CD4-positive, alpha-beta T cell treated with Interleukin-2 at 100 ng/mL for 4 hours (primary cell): ENCODE measurements at regions not wholly inside any gene's neighbourhood (a gene's known extent, or its start where the extent isn't known, plus 50 kb on each side); places are given as distances from the start of the nearest gene placed in this dataset.
"Not testable (repeated sequence)": the region's sequence is repeated elsewhere in the genome, so short reads cannot be mapped to it uniquely, and the experiment has no call there.

Experiments
- DNase-seq: peaks from one replicate; pipeline ENCODE4 v3.0.0-alpha.2; 2020; ENCODE audit warnings: low spot score

GRCh38 chr1:14403961-14404645 is 194.4 kb upstream of the KAZN start:
- no peak for DNase-seq

- DNase-seq = no peak
Observed at GRCh38 chr1:14404862-14405301, 193.6 kb upstream of the KAZN start.

DNA sequence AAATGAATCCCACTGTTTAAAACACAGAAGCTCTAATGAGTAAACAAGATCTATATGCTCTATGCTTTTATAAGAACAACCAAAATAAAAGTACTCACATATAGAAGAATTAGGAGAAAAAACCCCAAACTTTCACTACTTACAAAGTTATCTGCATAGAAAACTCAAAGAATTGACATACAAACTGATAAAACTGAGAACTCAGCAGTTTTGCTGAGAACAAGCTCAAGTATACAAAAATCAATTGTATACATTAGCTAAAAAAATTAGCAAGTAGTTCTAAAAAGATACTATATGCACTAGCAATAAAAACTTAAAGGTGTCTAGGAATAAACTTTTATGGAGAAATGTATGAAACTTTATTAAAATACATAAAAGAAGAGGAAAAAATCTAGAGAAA is 186.2 kb upstream of the KAZN start:
- no peak for DNase-seq

DNA sequence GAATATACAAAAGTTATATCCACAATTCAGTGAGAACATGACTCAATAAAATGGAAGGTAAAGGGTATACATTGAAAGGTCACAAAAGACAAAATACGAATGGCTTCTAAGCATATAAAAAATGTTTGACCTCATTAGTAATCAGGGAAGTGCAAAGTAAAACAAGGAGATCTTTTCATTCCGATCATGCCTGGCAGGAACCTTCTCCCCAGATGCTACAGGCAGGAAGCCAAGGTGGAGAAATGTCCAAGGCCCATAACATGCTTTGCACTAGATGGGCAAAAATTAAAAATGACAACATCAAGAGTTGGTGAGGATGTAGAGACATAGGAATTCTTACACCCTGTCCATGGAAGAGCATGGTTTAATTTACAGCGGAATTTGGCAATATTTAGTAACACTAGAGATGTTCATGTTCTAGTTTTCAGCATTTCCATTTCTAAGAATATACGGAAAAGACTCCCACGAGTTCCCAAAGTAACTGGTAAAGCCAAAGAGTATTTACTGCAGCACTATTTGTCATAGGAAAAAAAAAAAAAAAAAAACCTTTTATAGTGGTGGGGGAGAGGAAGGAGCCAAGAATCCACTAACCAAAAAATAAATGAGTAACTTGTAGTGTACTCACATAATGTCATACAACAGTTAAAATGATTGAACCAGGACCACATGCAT is 184.5 kb upstream of the KAZN start:
- DNase-seq = no peak

- DNase-seq = no peak
Observed at GRCh38 chr1:14415396-14415795, 183.1 kb upstream of the KAZN start.

DNA sequence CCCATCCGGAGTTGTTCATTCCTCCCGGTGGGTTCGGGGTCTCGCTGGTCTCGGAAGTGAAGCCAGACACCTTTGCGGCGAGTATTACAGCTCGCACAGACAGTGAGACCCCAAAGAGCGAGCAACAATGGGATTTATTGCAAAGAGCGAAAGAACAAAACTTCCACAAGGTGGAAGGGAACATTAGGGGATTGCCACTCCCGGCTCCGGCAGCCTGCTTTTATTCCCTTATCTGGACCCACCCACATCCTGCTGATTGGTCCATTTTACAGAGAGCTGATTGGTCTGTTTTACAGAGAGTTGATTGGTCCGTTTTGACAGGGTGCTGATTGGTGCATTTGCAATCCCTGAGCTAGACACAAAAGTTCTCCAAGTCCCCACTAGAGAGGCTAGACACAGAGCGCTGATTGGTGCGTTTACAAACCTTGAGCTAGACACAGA is 178.7 kb upstream of the KAZN start:
- DNase-seq = not testable (repeated sequence)

DNA sequence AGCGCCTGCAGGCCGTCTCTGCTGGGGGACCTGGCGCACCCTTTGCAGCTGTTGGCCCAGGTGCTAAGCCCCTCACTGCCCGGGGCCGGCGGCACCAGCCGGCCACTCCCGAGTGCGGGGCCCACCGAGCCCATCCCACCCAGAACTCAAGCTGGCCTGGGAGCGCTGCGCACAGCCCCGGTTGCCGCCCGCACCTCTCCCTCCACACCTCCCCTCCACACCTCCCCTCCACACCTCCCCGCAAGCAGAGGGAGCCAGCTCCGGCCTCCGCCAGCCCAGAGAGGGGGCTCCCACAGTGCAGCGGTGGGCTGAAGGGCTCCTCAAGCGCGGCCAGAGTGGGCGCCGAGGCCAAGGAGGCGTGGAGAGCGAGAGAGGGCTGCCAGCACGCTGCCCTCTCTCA is 177.8 kb upstream of the KAZN start:
- no peak for DNase-seq

GRCh38 chr1:14421295-14421976 is 177.0 kb upstream of the KAZN start:
- no peak for DNase-seq

DNA sequence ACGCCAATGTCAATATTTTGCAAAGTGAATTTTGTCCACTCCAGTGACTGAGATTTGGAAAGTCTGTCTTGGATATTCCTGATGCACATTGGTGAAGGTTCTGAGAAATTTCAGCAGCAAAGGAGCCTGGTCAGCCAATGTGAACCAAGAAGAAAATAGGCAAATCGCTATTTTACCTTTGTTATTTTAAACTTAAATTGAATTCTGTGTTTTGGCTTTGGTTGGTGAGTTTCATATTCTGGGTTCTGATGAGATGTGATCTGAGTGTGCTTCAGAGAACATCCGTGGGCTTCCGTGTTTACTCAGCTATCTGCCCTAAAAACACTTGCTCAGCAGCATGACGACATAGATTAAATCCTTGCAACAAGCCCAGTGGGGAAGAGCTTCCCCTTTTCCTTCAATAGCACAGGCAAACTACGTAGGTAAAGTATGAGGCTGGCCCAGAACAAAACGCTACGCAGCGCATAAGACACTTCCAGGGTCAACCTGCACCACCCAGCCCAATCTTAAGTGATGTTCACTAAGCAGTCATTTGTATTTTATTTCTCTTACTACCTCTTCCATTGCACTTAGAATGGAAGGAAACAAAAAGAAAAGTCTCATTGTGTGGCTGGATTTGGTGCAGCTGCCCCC is 176.4 kb upstream of the KAZN start:
- DNase-seq = no peak

DNA sequence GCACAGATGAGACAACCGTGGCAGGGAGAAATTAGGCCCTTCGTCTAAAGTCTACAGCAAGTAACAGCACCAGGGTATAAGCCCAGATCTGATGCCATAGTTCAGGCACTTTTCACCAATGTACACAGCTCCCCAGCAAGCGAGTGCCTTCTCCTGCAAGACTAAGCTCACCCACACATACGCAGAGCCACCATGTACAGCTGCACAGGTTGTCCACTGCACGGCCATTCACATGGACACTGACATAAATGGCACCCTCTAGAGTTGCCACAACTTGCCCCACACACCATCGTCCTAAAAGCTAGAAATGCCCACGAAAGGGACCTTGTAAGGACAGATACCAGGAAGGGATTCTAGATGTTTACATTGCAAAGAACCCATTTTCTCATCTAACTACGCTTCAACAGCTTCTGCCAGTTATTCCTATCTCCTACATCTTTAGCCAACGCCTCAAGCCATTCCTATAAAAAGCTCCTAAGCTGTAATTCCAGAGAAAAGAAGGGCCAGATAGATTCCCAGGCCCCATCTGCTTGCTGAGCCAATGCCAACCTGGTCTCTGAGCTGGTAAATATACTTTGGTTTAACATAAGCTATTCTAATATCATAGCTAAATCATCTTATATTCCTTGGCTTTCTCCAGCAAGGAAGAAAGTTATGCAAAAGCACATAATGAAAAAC is 174.0 kb upstream of the KAZN start:
- DNase-seq = no peak

GRCh38 chr1:14426854-14427253 is 171.6 kb upstream of the KAZN start:
- no peak for DNase-seq

DNA sequence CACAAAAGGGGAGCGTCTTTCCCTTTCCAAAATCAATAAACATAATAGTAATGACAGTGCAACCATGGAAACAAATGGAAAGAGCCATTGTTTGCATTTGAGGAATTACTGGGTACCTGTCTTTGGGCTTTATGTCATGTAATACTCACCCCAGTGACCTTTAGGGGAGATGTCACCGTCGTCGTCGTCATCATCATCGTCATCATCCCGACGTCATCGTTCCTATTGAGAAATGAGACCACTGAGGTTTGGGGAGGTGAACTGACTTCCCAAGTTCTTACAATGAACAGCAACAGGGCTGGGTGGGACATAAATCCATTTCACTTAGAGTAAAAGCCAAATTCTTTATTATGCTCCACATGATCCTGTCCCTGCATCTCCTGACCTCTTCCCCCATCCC is 168.9 kb upstream of the KAZN start:
- DNase-seq = no peak

GRCh38 chr1:14432728-14433127 is 165.8 kb upstream of the KAZN start:
- not testable (repeated sequence) for DNase-seq

DNA sequence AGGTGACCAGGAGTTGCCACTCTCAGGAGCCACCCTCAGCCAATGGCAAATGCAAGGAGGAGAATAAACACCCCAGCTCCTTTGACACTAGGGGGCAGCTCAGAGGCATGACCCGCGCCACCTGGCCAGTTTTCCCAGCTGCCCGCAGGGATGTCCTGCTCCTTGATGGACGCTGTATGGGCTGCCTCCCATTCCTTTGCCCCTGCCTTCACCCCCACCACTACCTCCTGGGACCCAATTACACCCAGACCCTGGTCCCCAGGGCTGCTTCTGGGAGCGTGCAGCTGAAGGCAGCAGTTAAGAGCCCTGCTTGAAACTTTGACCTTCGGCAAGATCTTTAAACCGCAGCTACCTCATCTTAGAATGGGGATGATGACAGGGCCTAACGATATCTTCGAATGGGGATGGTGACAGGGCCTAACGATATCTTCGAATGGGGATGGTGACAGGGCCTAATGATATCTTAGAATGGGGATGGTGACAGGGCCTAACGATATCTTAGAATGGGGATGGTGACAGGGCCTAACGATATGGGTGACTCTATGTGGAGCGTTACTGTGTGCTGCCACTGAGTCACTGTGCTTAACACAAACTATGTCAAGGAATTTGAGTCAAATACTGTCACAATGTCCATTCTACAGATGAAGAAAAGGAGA is 163.0 kb upstream of the KAZN start:
- DNase-seq = no peak

GRCh38 chr1:14437417-14437918 is 161.0 kb upstream of the KAZN start:
- no peak for DNase-seq

DNA sequence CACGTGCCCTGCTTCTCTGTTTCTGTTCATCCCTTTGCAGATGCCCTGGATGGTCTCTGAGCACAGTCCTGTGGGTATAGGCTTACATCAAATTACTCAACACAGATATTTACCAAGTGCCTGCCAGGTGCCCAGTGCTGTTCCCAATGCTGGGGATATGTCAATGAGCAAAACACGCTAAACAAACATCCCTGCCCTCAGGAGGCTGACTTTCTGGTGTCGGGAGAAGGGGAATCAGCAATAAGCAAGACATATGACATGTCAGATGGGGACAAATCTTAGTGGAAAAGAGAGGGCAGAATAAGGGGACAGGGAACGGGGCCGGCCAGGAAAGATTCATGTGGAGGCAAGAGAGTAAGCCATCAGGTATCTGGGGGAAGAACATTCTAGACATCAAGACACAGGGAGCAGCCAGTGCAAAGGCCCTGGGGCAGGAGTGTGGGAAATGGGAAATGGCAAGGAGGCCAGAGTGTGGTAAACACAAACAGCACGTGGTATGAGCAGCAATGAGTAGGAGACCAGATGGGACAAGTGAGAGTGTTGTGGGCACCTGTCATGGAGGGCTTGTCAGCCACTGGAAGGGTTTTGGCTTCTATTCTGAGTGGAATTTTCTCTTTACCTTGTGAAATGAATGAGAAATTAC is 160.2 kb upstream of the KAZN start:
- DNase-seq = no peak

DNA sequence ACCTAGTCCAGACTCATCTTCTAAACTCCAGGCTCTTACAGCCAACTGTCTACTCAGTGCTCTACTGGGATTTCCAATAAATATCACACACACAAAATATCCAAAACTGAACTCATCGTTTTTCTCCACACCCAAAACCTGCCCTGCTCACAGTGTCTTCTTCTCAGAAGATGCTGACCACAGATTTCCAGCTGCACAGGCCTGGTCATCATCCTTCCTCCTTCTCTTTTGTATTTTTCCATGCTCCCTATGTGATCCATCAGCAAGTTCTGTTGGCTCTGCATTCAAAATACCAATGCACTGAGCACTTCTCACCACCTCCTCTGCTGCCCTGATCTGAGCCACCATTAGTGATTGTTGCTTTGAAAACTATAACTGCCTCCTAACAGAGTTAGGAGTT is 159.5 kb upstream of the KAZN start:
- no peak for DNase-seq

GRCh38 chr1:14440166-14440565 is 158.3 kb upstream of the KAZN start:
- no peak for DNase-seq

GRCh38 chr1:14440731-14441130 is 157.8 kb upstream of the KAZN start:
- DNase-seq = no peak

DNA sequence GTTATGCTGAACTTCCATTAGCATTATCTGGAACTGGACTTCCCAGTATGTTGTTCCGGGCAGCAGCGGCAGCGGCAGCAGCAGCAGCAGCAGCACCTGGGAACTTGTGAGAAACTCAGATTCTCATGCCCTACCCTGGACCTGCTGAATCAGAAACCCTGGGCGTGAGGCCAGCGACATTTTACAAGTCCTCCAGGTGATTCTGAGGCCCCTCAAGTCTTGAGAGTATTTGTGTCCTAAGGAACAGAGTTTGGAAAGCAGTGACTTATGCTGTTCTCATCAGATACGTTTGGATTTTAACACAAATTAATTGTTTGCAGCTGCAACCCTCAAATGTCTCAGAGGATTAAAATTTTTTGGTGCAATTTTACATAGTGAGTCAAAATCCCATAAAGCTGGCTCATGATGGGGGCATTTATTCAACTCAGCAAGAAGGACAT is 157.2 kb upstream of the KAZN start:
- DNase-seq = no peak

DNA sequence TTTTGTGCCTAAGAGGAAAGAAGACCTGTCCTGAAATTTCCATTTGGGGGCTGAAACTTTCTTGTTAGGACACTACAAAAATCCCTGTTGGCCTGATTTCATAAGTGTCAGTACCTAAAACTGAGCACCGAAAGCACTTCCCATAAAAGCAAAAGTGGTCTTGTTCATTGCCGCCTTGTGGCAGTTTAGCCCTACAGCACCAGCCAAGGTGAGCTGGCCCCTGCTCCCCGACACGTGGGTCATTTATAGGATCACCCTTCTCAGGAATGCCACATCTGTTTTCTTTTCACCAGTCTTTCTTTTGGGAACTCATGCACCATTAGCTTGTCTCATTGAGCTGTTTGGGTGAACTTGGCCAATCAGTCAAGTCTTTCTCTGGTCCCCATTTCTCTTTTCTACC is 155.8 kb upstream of the KAZN start:
- no peak for DNase-seq
